Neural cell (in vitro differentiated cells): ENCODE measurements at regions not wholly inside any gene's neighbourhood (a gene's known extent, or its start where the extent isn't known, plus 50 kb on each side); places are given as distances from the start of the nearest gene placed in this dataset.

Source experiments
- CTCF ChIP-seq: fragments of 450-650 bp; IDR thresholded peaks from 2 replicates; pipeline ENCODE4 v1.5.1; 2014; ENCODE audit warnings: antibody characterized with exemption, mild to moderate bottlenecking, moderate library complexity; ENCODE audit not compliant: poor library complexity, severe bottlenecking
- EP300 ChIP-seq: fragments of 450-650 bp; conservative IDR thresholded peaks from 2 replicates; pipeline ENCODE4 v1.6.1; 2014; ENCODE audit warnings: antibody characterized with exemption, mild to moderate bottlenecking, moderate library complexity; ENCODE audit not compliant: poor library complexity, severe bottlenecking
- EZH2 ChIP-seq: fragments of 200-600, 300-800 bp; shearing (Covaris generic), sonication (generic); IDR thresholded peaks from 2 replicates; pipeline ENCODE4 v1.6.1; 2014; ENCODE audit warnings: antibody characterized with exemption, low read length, borderline replicate concordance, mild to moderate bottlenecking; ENCODE audit not compliant: insufficient read depth, poor library complexity, severe bottlenecking
- MXI1 ChIP-seq: fragments of 450-650 bp; conservative IDR thresholded peaks from 2 replicates; pipeline ENCODE4 v1.6.1; 2014; ENCODE audit warnings: antibody characterized with exemption, mild to moderate bottlenecking; ENCODE audit not compliant: poor library complexity, severe bottlenecking
- POLR2AphosphoS5 ChIP-seq: IDR thresholded peaks from 2 replicates; pipeline ENCODE4 v1.6.1; 2012
- RAD21 ChIP-seq: fragments of 450-650 bp; conservative IDR thresholded peaks from 2 replicates; pipeline ENCODE4 v1.6.1; 2014; ENCODE audit warnings: antibody characterized with exemption, mild to moderate bottlenecking, moderate library complexity
- REST ChIP-seq: IDR thresholded peaks from 2 replicates; pipeline ENCODE4 v1.6.1; 2012; ENCODE audit warnings: borderline replicate concordance
- SMC3 ChIP-seq: fragments of 450-650 bp; conservative IDR thresholded peaks from 2 replicates; pipeline ENCODE4 v1.6.1; 2014; ENCODE audit warnings: antibody characterized with exemption, mild to moderate bottlenecking, moderate library complexity; ENCODE audit not compliant: poor library complexity
- TAF1 ChIP-seq: IDR thresholded peaks from 2 replicates; pipeline ENCODE4 v1.6.1; 2012; ENCODE audit warnings: low read depth

GRCh38 chr10:84077768-84078167 is 61.5 kb upstream of the GHITM start:
- TF ChIP-seq EZH2 = no peak
- TF ChIP-seq CTCF = no peak
- TF ChIP-seq RAD21 = no peak
- no peak for TF ChIP-seq REST
- no peak for TF ChIP-seq POLR2AphosphoS5
- no peak for TF ChIP-seq EP300
- TF ChIP-seq MXI1 = no peak
- TF ChIP-seq SMC3 = no peak
- no peak for TF ChIP-seq TAF1
